Adrenal gland (tissue), 9 donors: ENCODE measurements at regions not wholly inside any gene's neighbourhood (a gene's known extent, or its start where the extent isn't known, plus 50 kb on each side); places are given as distances from the start of the nearest gene placed in this dataset.

Source experiments
- DNase-seq, 7 donors: peaks; one replicate each; pipeline ENCODE4 v3.0.0-alpha.2; 2019 to 2020
- H3K27ac ChIP-seq, 5 donors: fragments of 200-600 bp; sonication (generic) in 4 of 5; 1 replicate in 3 of 5; 2 replicates in 2 of 5; pipeline versions ENCODE4 v1.5.1 to v1.8.0; 2016 to 2020; ENCODE audit warnings: mild to moderate bottlenecking in 1 of 5
- H3K27me3 ChIP-seq: fragments of 200-600 bp; 2 replicates; pipeline ENCODE4 v1.8.0; 2021
- H3K36me3 ChIP-seq, 2 donors: fragments of 200-600 bp; replicated peaks in 1 of 2; 1 replicate in 1 of 2; 2 replicates in 1 of 2; pipeline versions ENCODE4 v1.5.1 to v1.8.0; 2018 to 2022
- H3K4me1 ChIP-seq, 2 donors: fragments of 200-600 bp; replicated peaks in 1 of 2; 1 replicate in 1 of 2; 2 replicates in 1 of 2; pipeline versions ENCODE4 v1.5.1 to v1.8.0; 2018 to 2021
- H3K4me3 ChIP-seq, 4 donors: fragments of 200-600 bp; sonication (generic) in 3 of 4; one replicate each; pipeline ENCODE4 v1.5.1; 2016 to 2018
- H3K9me3 ChIP-seq, 3 donors: fragments of 200-600 bp; sonication (generic) in 1 of 3; replicated peaks in 1 of 3; 1 replicate in 2 of 3; 2 replicates in 1 of 3; pipeline versions ENCODE4 v1.5.1 to v1.8.0; 2016 to 2021
- CTCF ChIP-seq, 6 experiments: fragments of 450-650 bp in 4 of 6; fragments of 200-600 bp in 2 of 6; sonication (generic) in 1 of 6; IDR thresholded peaks; 1 replicate in 5 of 6; 2 replicates in 1 of 6; pipeline versions ENCODE4 v1.5.1 to v1.8.0; 2016 to 2021; ENCODE audit warnings: antibody characterized with exemption in 6 of 6, mild to moderate bottlenecking in 2 of 6, moderate library complexity in 1 of 6
- POLR2A ChIP-seq, 2 donors: fragments of 450-650 bp; IDR thresholded peaks; one replicate each; pipeline ENCODE4 v1.6.1; 2017; ENCODE audit warnings: antibody characterized with exemption in 2 of 2, mild to moderate bottlenecking in 2 of 2, moderate library complexity in 1 of 2
- WGBS, 4 donors: extraction: QIAGEN DNeasy Blood & Tissue Kit in 2 of 4; methylation state at CpG; one replicate each; pipeline versions ENCODE4 v1.1.5 to v1.1.7; 2013 to 2017; 5-methylcytosine and 5-hydroxymethylcytosine counted together
- intact Hi-C, 2 donors: fragments of 100-400 bp; cut with DNase I; formaldehyde crosslinking; loops; one replicate each; pipeline versions ENCODE4 v1.14.1 to v1.15.0; 2022 to 2023
- donor health status: healthy with polysubstance abuse.
- donor health status: Bipolar disorder and iron deficiency.
- donor health status: DM: yes; HTN: yes; CAD: no.
- donor health status: DM: no; HTN: no; CAD: no.
- donor health status: DM: no; HTN: no; CAD: no.

GRCh38 chr9:38284588-38285051 is 107.9 kb upstream of the ALDH1B1 start:
- H3K9me3 ChIP-seq, result no peaks in the 10 kb centered on the region
- no peak for DNase-seq
- WGBS, 4 donors, result 73 to 79% (median 78%) methylated on average over 7 to 10 of the region's 10 CpGs
- intact Hi-C loops, result loop anchor here in 1 of 2 donors (5.0 kb wide), 1 partner anchor 47 kb away; no protein-coding TSS in a partner anchor
- no peak overlapping the region for H3K4me3 ChIP-seq
- no peaks in the 10 kb centered on the region for H3K4me1 ChIP-seq
- H3K27ac ChIP-seq, result no peak overlapping the region
- no peaks in the 10 kb centered on the region for H3K36me3 ChIP-seq
- no peaks in the 10 kb centered on the region for H3K27me3 ChIP-seq
- no peak for TF ChIP-seq CTCF (IDR thresholded peaks at IDR 0.05)
- no peak for TF ChIP-seq POLR2A (IDR thresholded peaks at IDR 0.05)

GRCh38 chr9:38284039-38284575 is 108.4 kb upstream of the ALDH1B1 start:
- no peak overlapping the region for H3K4me3 ChIP-seq
- H3K27me3 ChIP-seq, result no peaks in the 10 kb centered on the region
- H3K4me1 ChIP-seq, result no peaks in the 10 kb centered on the region
- no peak for DNase-seq
- H3K36me3 ChIP-seq, result no peaks in the 10 kb centered on the region
- TF ChIP-seq CTCF (IDR thresholded peaks at IDR 0.05), result no peak
- TF ChIP-seq POLR2A (IDR thresholded peaks at IDR 0.05), result no peak
- intact Hi-C loops, result no loop called here
- H3K9me3 ChIP-seq, result no peaks in the 10 kb centered on the region
- WGBS, 4 donors, result 77 to 92% (median 84%) methylated on average over 8 to 9 of the region's 9 CpGs
- H3K27ac ChIP-seq, result no peak overlapping the region

- H3K4me3 ChIP-seq, result no peak overlapping the region
- no peak for DNase-seq
- no peaks in the 10 kb centered on the region for H3K4me1 ChIP-seq
- TF ChIP-seq CTCF (IDR thresholded peaks at IDR 0.05) (no peak), POLR2A (IDR thresholded peaks at IDR 0.05) (no peak)
- intact Hi-C loops, result no loop called here
- H3K36me3 ChIP-seq, result no peaks in the 10 kb centered on the region
- no peaks in the 10 kb centered on the region for H3K27me3 ChIP-seq
- no peak overlapping the region for H3K27ac ChIP-seq
- WGBS, 4 donors, result 52 to 68% (median 61%) methylated on average over 4 of the region's 4 CpGs
- H3K9me3 ChIP-seq, result no peaks in the 10 kb centered on the region
Observed at GRCh38 chr9:38282756-38283155, 109.7 kb upstream of the ALDH1B1 start.

GRCh38 chr9:38281917-38282316 is 110.6 kb upstream of the ALDH1B1 start:
- 79 to 90% (median 82%) methylated on average over 10 to 11 of the region's 11 CpGs for WGBS, 4 donors

More at GRCh38 chr9:38281917-38282316, 110.6 kb upstream of the ALDH1B1 start:
- Histone ChIP-seq H3K36me3 (no peaks in the 10 kb centered on the region), H3K4me3 (no peak overlapping the region), H3K27me3 (no peaks in the 10 kb centered on the region), H3K27ac (no peak overlapping the region), H3K4me1 (no peaks in the 10 kb centered on the region), H3K9me3 (no peaks in the 10 kb centered on the region)
- no peak for DNase-seq
- intact Hi-C loops, result no loop called here
- TF ChIP-seq POLR2A (IDR thresholded peaks at IDR 0.05) (no peak), CTCF (IDR thresholded peaks at IDR 0.05) (no peak)
